HepG2 (cell line): ENCODE measurements at regions not wholly inside any gene's neighbourhood (a gene's known extent, or its start where the extent isn't known, plus 50 kb on each side); places are given as distances from the start of the nearest gene placed in this dataset.

Source experiments
- FOXP1 ChIP-seq, 2 experiments: fragments of 450-650 bp in 1 of 2; IDR thresholded peaks; 2 replicates each; pipeline ENCODE4 v1.6.1; 2017 to 2018; ENCODE audit warnings: antibody characterized with exemption in 1 of 2
- MXD4 ChIP-seq: IDR thresholded peaks from 2 replicates; pipeline ENCODE4 v1.6.1; 2016; ENCODE audit warnings: mild to moderate bottlenecking, missing biosample characterization, missing genetic modification reagents
- NPAS2 ChIP-seq: sonication (generic); formaldehyde crosslinking; IDR thresholded peaks from 2 replicates; pipeline ENCODE4 v1.8.0; 2022; ENCODE audit warnings: mild to moderate bottlenecking, missing genetic modification reagents, borderline replicate concordance
- RNF2 ChIP-seq: fragments of 450-650 bp; conservative IDR thresholded peaks from 2 replicates; pipeline ENCODE4 v1.6.1; 2016; ENCODE audit warnings: low read depth
- SKI ChIP-seq: fragments of 450-650 bp; IDR thresholded peaks from one replicate; pipeline ENCODE4 v1.6.1; 2018; ENCODE audit warnings: mild to moderate bottlenecking; ENCODE audit not compliant: partially characterized antibody
- TCF7 ChIP-seq: sonication (generic); IDR thresholded peaks from 2 replicates; pipeline ENCODE4 v1.6.1; 2016; ENCODE audit warnings: antibody characterized with exemption, low read depth
- ZNF30 ChIP-seq: sonication (generic); formaldehyde crosslinking; IDR thresholded peaks from 2 replicates; pipeline ENCODE4 v1.5.0; 2020; ENCODE audit warnings: mild to moderate bottlenecking, missing genetic modification reagents
- ZNF775 ChIP-seq: sonication (generic); formaldehyde crosslinking; IDR thresholded peaks from 2 replicates; pipeline ENCODE4 v1.4.0; 2020; ENCODE audit warnings: missing genetic modification reagents, mild to moderate bottlenecking, moderate library complexity, borderline replicate concordance
- TF ChIP-seq, protein P1 (sequence below): sonication (generic); formaldehyde crosslinking; IDR thresholded peaks from 2 replicates; pipeline ENCODE4 v1.5.0; 2020; ENCODE audit warnings: mild to moderate bottlenecking, missing genetic modification reagents, moderate library complexity
- TF ChIP-seq, protein P2 (sequence below): sonication (generic); formaldehyde crosslinking; IDR thresholded peaks from 2 replicates; pipeline ENCODE4 v1.4.0; 2020; ENCODE audit warnings: missing genetic modification reagents, mild to moderate bottlenecking, borderline replicate concordance
- TF ChIP-seq, protein P3 (sequence below): sonication (generic); formaldehyde crosslinking; conservative IDR thresholded peaks from 2 replicates; pipeline ENCODE4 v1.4.0; 2020; ENCODE audit warnings: missing genetic modification reagents

DNA sequence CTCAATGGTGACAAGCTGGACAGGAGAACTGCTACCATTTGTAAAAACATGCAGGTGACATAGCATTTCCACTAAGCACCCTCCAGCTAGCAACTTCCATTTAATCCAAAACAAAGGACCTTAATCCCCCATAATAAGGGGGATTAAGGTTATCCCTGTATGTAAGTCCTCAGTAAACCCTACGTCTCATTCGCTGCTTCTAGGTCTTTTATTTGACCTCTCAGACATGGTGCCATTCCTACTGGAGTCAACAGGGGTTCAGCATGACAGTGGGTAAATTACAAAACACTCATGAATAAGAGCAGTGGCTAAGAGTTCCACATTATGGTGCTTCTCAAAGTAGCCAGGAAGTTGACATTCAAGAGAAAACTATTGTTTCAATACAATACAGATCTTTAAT is 121.8 kb upstream of the CAV2 start:
- no peak for TF ChIP-seq RNF2
- TF ChIP-seq ZNF30 (CRISPR knock-in tag), result no peak
- TF ChIP-seq NPAS2, result no peak
- TF ChIP-seq SKI, result no peak
- no peak for TF ChIP-seq TCF7
- no peak for TF ChIP-seq FOXP1 (IDR thresholded peaks at IDR 0.05)
- TF ChIP-seq FOXP1 (CRISPR knock-in tag; IDR thresholded peaks at IDR 0.05), result no peak
- TF ChIP-seq MXD4 (CRISPR knock-in tag), result no peak
- TF ChIP-seq, protein P1, sequence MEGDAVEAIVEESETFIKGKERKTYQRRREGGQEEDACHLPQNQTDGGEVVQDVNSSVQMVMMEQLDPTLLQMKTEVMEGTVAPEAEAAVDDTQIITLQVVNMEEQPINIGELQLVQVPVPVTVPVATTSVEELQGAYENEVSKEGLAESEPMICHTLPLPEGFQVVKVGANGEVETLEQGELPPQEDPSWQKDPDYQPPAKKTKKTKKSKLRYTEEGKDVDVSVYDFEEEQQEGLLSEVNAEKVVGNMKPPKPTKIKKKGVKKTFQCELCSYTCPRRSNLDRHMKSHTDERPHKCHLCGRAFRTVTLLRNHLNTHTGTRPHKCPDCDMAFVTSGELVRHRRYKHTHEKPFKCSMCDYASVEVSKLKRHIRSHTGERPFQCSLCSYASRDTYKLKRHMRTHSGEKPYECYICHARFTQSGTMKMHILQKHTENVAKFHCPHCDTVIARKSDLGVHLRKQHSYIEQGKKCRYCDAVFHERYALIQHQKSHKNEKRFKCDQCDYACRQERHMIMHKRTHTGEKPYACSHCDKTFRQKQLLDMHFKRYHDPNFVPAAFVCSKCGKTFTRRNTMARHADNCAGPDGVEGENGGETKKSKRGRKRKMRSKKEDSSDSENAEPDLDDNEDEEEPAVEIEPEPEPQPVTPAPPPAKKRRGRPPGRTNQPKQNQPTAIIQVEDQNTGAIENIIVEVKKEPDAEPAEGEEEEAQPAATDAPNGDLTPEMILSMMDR (CRISPR knock-in tag), result no peak
- TF ChIP-seq, protein P2, sequence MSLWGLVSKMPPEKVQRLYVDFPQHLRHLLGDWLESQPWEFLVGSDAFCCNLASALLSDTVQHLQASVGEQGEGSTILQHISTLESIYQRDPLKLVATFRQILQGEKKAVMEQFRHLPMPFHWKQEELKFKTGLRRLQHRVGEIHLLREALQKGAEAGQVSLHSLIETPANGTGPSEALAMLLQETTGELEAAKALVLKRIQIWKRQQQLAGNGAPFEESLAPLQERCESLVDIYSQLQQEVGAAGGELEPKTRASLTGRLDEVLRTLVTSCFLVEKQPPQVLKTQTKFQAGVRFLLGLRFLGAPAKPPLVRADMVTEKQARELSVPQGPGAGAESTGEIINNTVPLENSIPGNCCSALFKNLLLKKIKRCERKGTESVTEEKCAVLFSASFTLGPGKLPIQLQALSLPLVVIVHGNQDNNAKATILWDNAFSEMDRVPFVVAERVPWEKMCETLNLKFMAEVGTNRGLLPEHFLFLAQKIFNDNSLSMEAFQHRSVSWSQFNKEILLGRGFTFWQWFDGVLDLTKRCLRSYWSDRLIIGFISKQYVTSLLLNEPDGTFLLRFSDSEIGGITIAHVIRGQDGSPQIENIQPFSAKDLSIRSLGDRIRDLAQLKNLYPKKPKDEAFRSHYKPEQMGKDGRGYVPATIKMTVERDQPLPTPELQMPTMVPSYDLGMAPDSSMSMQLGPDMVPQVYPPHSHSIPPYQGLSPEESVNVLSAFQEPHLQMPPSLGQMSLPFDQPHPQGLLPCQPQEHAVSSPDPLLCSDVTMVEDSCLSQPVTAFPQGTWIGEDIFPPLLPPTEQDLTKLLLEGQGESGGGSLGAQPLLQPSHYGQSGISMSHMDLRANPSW, result no peak
- no peak for TF ChIP-seq ZNF775 (CRISPR knock-in tag)
- TF ChIP-seq, protein P3, sequence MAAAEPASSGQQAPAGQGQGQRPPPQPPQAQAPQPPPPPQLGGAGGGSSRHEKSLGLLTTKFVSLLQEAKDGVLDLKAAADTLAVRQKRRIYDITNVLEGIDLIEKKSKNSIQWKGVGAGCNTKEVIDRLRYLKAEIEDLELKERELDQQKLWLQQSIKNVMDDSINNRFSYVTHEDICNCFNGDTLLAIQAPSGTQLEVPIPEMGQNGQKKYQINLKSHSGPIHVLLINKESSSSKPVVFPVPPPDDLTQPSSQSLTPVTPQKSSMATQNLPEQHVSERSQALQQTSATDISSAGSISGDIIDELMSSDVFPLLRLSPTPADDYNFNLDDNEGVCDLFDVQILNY, result no peak
